Fibroblast of peridontal ligament (primary cell): ENCODE measurements at regions not wholly inside any gene's neighbourhood (a gene's known extent, or its start where the extent isn't known, plus 50 kb on each side); places are given as distances from the start of the nearest gene placed in this dataset.
"Not testable (repeated sequence)": the region's sequence is repeated elsewhere in the genome, so short reads cannot be mapped to it uniquely, and the experiment has no call there.

ENCODE experiments used
- DNase-seq: peaks from one replicate; pipeline ENCODE4 v3.0.0-alpha.2; 2010; ENCODE audit errors: extremely low read depth

- peak; percentile 31 for DNase-seq
Observed at GRCh38 chrX:68995780-68996551, 167.1 kb downstream of the EFNB1 start.

GRCh38 chrX:68995386-68995779 lies 166.6 kb downstream of the EFNB1 start:
- DNase-seq: no peak

GRCh38 chrX:68994891-68995255 lies 166.1 kb downstream of the EFNB1 start:
- no peak for DNase-seq

- no peak for DNase-seq
Observed at GRCh38 chrX:68994135-68994890, 165.5 kb downstream of the EFNB1 start.

- DNase-seq: no peak
Observed at GRCh38 chrX:68992821-68993397, 164.1 kb downstream of the EFNB1 start.

- no peak for DNase-seq
Observed at GRCh38 chrX:68991691-68992345, 163.0 kb downstream of the EFNB1 start.

GRCh38 chrX:68990948-68991347 lies 162.1 kb downstream of the EFNB1 start:
- no peak for DNase-seq

- DNase-seq: peak; percentile 91
Observed at GRCh38 chrX:68989865-68990606, 161.2 kb downstream of the EFNB1 start.

- no peak for DNase-seq
Observed at GRCh38 chrX:68989456-68989855, 160.6 kb downstream of the EFNB1 start.

- DNase-seq: no peak
Observed at GRCh38 chrX:68988865-68989264, 160.0 kb downstream of the EFNB1 start.

GRCh38 chrX:68985135-68985755 lies 156.4 kb downstream of the EFNB1 start:
- DNase-seq: no peak

- no peak for DNase-seq
Observed at GRCh38 chrX:68983004-68983857, 154.4 kb downstream of the EFNB1 start.

GRCh38 chrX:68982476-68982875 lies 153.7 kb downstream of the EFNB1 start:
- DNase-seq: no peak

- no peak for DNase-seq
Observed at GRCh38 chrX:68980906-68981616, 152.2 kb downstream of the EFNB1 start.

- no peak for DNase-seq
Observed at GRCh38 chrX:68978655-68979054, 149.8 kb downstream of the EFNB1 start.

GRCh38 chrX:68978255-68978654 lies 149.4 kb downstream of the EFNB1 start:
- DNase-seq: peak; percentile 35

- peak; percentile 65 for DNase-seq
Observed at GRCh38 chrX:68953331-68953730, 124.5 kb downstream of the EFNB1 start.

GRCh38 chrX:68951942-68952619 lies 123.3 kb downstream of the EFNB1 start:
- not testable (repeated sequence) for DNase-seq

GRCh38 chrX:68950937-68951336 lies 122.1 kb downstream of the EFNB1 start:
- DNase-seq: no peak
